ENCODE measurements at regions not wholly inside any gene's neighbourhood (a gene's known extent, or its start where the extent isn't known, plus 50 kb on each side); places are given as distances from the start of the nearest gene placed in this dataset.

GRCh38 chr12:72729451-72730010 is 457.4 kb downstream of the TRHDE start (continued):
- TF ChIP-seq EP300 (IDR thresholded peaks at IDR 0.05; ENCODE audit: borderline replicate concordance in 1 of 2, low read depth in 2 of 2, low read length in 2 of 2) = no peak
- TF ChIP-seq NRF1 (IDR thresholded peaks at IDR 0.05; ENCODE audit: low read depth, low read length) = no peak
- no peak for TF ChIP-seq EZH2 (IDR thresholded peaks at IDR 0.05; ENCODE audit: low read depth, low read length, severe bottlenecking)
- no peak for TF ChIP-seq CTBP2 (IDR thresholded peaks at IDR 0.05; ENCODE audit: borderline replicate concordance, insufficient read depth, insufficient read length, low read length)

All from H1 (cell line).